ENCODE measurements at regions not wholly inside any gene's neighbourhood (a gene's known extent, or its start where the extent isn't known, plus 50 kb on each side); places are given as distances from the start of the nearest gene placed in this dataset.

DNA sequence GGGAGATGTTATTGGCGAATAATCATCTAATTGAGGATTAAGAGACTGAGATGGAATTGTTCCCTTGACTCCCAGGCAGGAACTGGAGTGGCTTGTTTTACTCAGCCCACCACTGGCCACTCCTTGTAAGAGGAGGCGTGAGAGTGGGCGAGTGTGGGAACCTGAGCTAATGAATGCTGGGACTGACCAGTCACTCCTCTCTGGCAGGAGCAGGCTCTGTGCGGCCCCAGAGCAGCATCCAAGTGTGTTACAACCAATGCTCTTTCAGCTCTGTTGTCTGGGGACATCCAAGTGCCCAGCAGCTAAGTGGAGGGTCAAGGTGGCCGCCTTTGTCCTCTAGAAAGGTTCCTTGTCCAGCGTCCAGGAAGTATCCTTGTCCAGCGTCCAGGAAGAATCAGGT, 739.9 kb downstream of the CDH8 start:
- CTCF ChIA-PET, result no interaction called here
- Mint-ChIP-seq H3K4me1 (ENCODE audit: low read depth) (no peaks in the 10 kb centered on the region), H3K36me3 (ENCODE audit: low read depth) (no peaks in the 10 kb centered on the region), H3K4me3 (no peak overlapping the region), H3K9me3 (ENCODE audit: insufficient read depth) (peaks cover 15% of the 10 kb centered on the region), H3K27me3 (ENCODE audit: low read depth) (no peaks in the 10 kb centered on the region), H3K27ac (no peak overlapping the region)
- DNase-seq (no peak), ATAC-seq (no peak)
- POLR2A ChIA-PET, result no interaction called here

DNA sequence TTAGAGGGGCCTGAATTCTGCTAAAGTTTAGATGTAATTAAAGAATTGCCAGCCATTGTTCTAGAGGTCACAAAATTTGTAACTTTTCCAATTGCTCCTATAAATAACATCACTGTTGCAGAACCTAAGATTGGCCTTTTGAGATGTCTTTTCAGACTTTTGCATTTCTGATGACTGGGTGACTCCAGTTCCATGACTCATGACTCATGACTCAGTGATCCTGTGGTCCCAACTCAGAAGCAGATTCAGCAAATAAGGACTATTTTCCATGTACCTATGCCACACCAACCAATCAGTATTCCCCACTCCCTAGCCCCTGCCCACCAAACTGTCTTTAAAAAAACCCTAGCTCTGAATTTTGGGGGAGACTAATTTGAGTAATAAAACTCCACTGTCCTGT, 740.9 kb downstream of the CDH8 start:
- Mint-ChIP-seq H3K9me3 (ENCODE audit: insufficient read depth) (peaks cover 14% of the 10 kb centered on the region), H3K27ac (no peak overlapping the region), H3K4me3 (no peak overlapping the region), H3K36me3 (ENCODE audit: low read depth) (no peaks in the 10 kb centered on the region), H3K4me1 (ENCODE audit: low read depth) (no peaks in the 10 kb centered on the region), H3K27me3 (ENCODE audit: low read depth) (no peaks in the 10 kb centered on the region)
- no peak for DNase-seq
- ChIA-PET CTCF (no interaction called here), POLR2A (no interaction called here)
- ATAC-seq, result no peak

DNA sequence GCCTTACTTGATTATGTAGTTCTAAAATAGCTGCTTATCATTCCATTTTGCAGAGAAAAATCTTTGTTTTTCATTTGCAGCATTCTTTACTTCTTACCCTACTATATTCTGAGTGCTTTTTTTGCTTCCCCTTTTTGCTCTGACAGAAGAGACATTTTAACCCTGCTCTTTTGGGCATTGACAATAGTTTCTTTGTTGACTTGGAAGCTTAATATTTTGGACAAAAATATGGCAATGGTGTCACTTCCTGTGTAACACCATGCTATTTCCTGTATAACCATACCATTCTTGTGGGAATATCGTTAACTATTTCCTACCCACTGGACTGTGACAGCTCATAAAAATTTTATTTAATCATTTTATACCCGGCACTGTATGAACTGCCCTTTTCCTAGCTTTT, 747.1 kb downstream of the CDH8 start:
- Mint-ChIP-seq H3K36me3 (ENCODE audit: low read depth) (no peaks in the 10 kb centered on the region), H3K27ac (no peak overlapping the region), H3K4me1 (ENCODE audit: low read depth) (no peaks in the 10 kb centered on the region), H3K9me3 (ENCODE audit: insufficient read depth) (peaks cover 12% of the 10 kb centered on the region), H3K27me3 (ENCODE audit: low read depth) (no peaks in the 10 kb centered on the region), H3K4me3 (no peak overlapping the region)
- ChIA-PET POLR2A (no interaction called here), CTCF (no interaction called here)
- DNase-seq (no peak), ATAC-seq (no peak)

DNA sequence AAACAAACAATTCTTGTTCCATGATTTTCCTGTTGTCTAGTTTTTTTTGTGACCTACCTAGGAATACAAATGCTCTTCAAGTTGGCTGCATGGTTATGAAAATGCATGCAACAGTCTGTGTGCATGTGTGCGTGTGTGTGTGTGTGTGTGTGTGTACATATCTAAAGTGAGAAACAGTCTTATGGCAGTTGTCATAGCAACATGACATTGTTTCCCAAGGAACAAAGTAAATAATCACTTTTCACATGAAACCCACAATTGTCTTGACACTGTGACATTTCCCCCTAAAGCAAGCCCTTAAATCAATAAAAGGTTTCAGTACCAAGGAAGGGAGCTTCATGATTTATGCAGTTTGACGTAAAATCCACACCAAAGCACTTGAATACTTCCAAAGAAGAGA, 758.4 kb downstream of the CDH8 start:
- H3K9me3 Mint-ChIP-seq (ENCODE audit: insufficient read depth), result peaks cover 35% of the 10 kb centered on the region
- no peaks in the 10 kb centered on the region for H3K27me3 Mint-ChIP-seq (ENCODE audit: low read depth)
- CTCF ChIA-PET, result no interaction called here
- H3K27ac Mint-ChIP-seq, result no peak overlapping the region
- no peak overlapping the region for H3K4me3 Mint-ChIP-seq
- DNase-seq (no peak), ATAC-seq (no peak)
- no peaks in the 10 kb centered on the region for H3K36me3 Mint-ChIP-seq (ENCODE audit: low read depth)
- POLR2A ChIA-PET, result no interaction called here
- H3K4me1 Mint-ChIP-seq (ENCODE audit: low read depth), result no peaks in the 10 kb centered on the region

DNA sequence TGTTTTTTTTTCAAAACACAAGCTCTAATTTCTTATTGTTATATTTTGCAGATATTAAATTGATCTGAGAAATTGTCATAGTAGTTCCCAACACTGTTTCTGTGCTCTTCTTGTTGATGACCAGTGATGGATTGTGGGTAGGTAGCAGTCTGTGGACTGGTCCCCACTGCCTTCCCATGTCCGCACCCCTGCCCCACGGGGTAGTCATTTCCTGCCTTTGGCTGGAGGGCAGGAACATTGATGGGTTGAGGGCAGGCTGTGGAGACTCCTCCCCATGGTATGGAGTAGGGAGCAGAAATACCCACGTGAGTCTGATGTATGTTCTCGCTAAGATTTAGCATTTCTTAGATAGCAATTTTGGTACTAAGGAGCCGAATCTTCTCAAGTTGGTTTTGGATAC, 762.0 kb downstream of the CDH8 start:
- Mint-ChIP-seq H3K27me3 (ENCODE audit: low read depth) (no peaks in the 10 kb centered on the region), H3K4me3 (no peak overlapping the region), H3K36me3 (ENCODE audit: low read depth) (no peaks in the 10 kb centered on the region), H3K4me1 (ENCODE audit: low read depth) (no peaks in the 10 kb centered on the region), H3K9me3 (ENCODE audit: insufficient read depth) (peaks cover 21% of the 10 kb centered on the region), H3K27ac (no peak overlapping the region)
- ChIA-PET POLR2A (no interaction called here), CTCF (no interaction called here)
- ATAC-seq (no peak), DNase-seq (no peak)

DNA sequence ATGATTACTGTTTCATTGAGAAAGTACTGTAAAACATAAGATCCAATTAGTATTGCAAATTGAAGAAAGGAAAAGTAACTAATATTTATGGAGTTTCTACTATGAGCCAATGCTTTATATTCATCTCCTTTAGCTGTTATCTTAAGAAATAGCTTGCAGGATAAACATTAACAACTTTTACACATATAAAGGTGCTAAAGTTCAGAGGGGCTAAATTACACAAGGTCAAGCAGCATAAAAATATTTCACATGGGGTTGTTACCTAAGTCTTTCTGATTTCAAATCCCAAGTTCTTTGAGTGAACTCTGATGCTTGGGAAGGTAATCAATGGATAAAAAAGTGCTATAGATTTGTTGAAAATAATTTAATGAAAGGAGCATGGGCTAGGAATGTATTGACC, 765.5 kb downstream of the CDH8 start:
- CTCF ChIA-PET, result no interaction called here
- POLR2A ChIA-PET, result no interaction called here
- no peak for DNase-seq
- ATAC-seq, result no peak
- Mint-ChIP-seq H3K27ac (no peak overlapping the region), H3K27me3 (ENCODE audit: low read depth) (no peaks in the 10 kb centered on the region), H3K4me1 (ENCODE audit: low read depth) (no peaks in the 10 kb centered on the region), H3K4me3 (no peak overlapping the region), H3K9me3 (ENCODE audit: insufficient read depth) (peaks cover 20% of the 10 kb centered on the region), H3K36me3 (ENCODE audit: low read depth) (no peaks in the 10 kb centered on the region)

DNA sequence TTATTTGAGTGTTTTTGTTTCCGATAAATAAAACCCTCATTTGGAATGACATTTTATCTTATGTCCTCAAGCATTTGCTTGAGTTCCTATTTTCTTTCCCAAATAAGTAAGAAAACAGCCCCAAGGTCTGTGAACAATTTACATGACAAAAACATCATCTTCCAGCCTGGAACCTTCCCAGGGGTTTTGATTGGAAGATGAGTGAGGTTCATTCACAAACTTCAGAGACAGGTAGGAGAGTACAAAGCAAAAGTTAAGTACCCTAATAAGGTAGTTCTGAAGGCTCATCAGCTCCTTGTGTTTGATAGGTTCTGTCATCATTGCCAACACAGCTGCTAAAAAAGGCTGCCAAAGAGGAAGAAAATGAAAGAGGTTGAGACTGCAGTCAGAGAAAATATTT, 772.8 kb downstream of the CDH8 start:
- H3K36me3 Mint-ChIP-seq (ENCODE audit: low read depth), result no peaks in the 10 kb centered on the region
- DNase-seq (no peak), ATAC-seq (no peak)
- H3K9me3 Mint-ChIP-seq (ENCODE audit: insufficient read depth), result peaks cover 17% of the 10 kb centered on the region
- H3K27me3 Mint-ChIP-seq (ENCODE audit: low read depth), result no peaks in the 10 kb centered on the region
- H3K4me3 Mint-ChIP-seq, result no peak overlapping the region
- CTCF ChIA-PET, result no interaction called here
- no peaks in the 10 kb centered on the region for H3K4me1 Mint-ChIP-seq (ENCODE audit: low read depth)
- POLR2A ChIA-PET, result no interaction called here
- H3K27ac Mint-ChIP-seq, result no peak overlapping the region

DNA sequence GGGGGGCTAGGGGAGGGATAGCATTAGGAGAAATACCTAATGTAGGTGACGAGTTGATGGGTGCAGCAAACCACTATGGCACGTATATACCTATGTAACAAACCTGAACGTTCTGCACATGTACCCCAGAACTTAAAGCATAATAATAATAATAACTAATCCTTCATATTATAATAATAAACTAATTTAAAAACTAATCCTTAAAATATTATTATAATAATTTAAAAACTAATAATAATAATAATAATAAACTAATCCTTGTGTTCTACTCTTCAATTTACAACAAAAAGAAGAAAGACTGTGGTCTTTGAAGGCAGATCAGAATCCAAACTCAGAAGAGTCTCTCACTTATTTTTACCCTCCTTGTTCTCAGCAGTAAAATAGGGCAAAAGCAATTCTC, 774.9 kb downstream of the CDH8 start:
- Mint-ChIP-seq H3K4me1 (ENCODE audit: low read depth) (no peaks in the 10 kb centered on the region), H3K4me3 (no peak overlapping the region), H3K27me3 (ENCODE audit: low read depth) (no peaks in the 10 kb centered on the region), H3K9me3 (ENCODE audit: insufficient read depth) (peaks cover 23% of the 10 kb centered on the region), H3K27ac (no peak overlapping the region), H3K36me3 (ENCODE audit: low read depth) (no peaks in the 10 kb centered on the region)
- CTCF ChIA-PET, result no interaction called here
- ATAC-seq (no peak), DNase-seq (no peak)
- POLR2A ChIA-PET, result no interaction called here

DNA sequence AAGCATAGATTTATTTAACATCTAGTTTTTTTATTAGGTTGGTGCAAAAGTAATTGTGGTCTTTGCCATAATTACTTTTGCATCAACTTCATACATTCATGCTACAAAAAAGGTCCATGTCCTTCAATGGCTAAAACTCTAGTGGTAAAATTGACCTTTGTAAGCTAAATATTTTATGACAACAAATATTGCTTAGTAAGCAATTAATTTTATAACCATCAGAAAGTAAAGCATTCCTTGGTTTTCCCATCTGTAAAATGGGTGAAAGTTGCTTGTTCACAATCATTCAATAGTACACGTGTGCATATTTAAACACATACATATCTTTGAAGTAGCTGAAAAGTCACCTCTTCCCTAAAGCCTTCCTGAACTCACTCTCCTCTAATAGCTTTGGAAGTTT, 789.6 kb downstream of the CDH8 start:
- DNase-seq (no peak), ATAC-seq (no peak)
- ChIA-PET CTCF (no interaction called here), POLR2A (no interaction called here)
- no peaks in the 10 kb centered on the region for H3K27me3 Mint-ChIP-seq (ENCODE audit: low read depth)
- no peaks in the 10 kb centered on the region for H3K4me1 Mint-ChIP-seq (ENCODE audit: low read depth)
- no peak overlapping the region for H3K4me3 Mint-ChIP-seq
- H3K9me3 Mint-ChIP-seq (ENCODE audit: insufficient read depth), result peaks cover 9% of the 10 kb centered on the region
- no peak overlapping the region for H3K27ac Mint-ChIP-seq
- H3K36me3 Mint-ChIP-seq (ENCODE audit: low read depth), result no peaks in the 10 kb centered on the region

DNA sequence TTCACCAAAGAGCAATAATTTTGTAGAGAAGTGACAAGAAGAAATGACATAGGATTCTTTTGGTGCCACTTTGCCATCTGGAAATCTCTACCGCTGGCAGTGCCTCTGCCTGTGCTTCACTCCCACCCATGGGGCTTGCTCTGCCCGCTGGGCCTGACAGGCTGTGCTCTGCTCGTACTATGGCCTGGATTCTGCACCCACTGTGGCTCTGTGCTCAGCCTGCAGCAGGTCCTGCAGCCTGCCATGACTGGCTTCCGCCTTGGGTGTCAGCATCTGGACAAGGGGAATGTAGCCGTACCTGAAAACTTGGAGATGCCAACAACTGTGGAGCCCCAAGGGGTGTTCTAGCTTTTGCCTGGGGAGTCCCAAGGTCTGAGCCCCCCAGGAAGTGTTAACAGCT, 792.3 kb downstream of the CDH8 start:
- Mint-ChIP-seq H3K4me1 (ENCODE audit: low read depth) (no peaks in the 10 kb centered on the region), H3K36me3 (ENCODE audit: low read depth) (no peaks in the 10 kb centered on the region), H3K27me3 (ENCODE audit: low read depth) (no peaks in the 10 kb centered on the region), H3K9me3 (ENCODE audit: insufficient read depth) (peaks cover 9% of the 10 kb centered on the region), H3K27ac (no peak overlapping the region), H3K4me3 (no peak overlapping the region)
- CTCF ChIA-PET, result no interaction called here
- no peak for DNase-seq
- no peak for ATAC-seq
- POLR2A ChIA-PET, result no interaction called here

DNA sequence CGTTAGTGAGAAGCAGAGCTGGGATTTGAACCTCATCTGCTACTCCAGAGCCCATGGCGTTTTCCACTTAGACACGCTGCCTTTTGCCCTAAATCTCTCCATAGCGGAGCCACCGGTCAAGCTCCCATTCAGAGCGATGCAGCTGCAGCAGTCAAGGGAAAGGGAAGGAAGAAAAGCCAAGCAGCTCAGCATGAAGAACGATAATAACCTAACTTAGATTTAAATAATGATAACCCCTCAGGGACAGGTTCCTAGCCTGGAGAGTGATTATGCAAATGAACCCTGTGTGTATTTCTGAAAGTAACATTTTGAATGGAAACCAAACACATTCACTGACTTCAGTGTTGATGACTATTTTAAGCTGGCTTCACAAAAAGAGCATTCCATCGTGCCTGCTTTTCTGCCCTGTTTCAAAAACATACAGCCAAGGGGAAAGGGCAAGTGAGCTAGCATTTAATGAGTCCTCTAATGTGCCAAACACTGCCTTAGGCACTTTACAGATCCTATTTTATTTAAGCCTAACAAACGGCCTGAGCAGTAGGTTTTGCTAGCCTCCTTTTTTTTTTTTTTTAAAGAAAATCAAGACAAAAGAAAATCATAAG, 798.3 kb downstream of the CDH8 start:
- ATAC-seq, result no peak
- no peaks in the 10 kb centered on the region for H3K4me1 Mint-ChIP-seq (ENCODE audit: low read depth)

DNA sequence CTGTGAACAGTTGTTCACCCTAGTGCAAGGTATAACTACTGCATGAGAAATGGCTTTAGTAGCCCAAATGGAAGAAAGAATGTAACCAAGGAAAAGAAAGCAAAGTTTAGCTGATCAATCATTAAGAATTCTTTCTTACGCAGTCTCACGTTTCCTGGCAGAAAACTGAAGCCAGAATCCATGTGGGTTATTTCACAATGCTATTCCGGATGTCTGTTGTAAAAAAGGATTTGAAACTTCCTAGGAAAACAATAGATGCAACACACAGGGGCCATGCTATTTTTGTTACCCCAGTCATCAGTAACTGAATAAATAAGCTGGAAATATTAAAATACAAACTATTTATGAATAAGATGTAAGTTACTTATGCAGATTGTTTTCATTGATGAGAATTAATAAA, 802.5 kb downstream of the CDH8 start:
- H3K27me3 Mint-ChIP-seq (ENCODE audit: low read depth), result no peaks in the 10 kb centered on the region
- no peak for DNase-seq
- H3K27ac Mint-ChIP-seq, result no peak overlapping the region
- ChIA-PET POLR2A (no interaction called here), CTCF (no interaction called here)
- no peaks in the 10 kb centered on the region for H3K4me1 Mint-ChIP-seq (ENCODE audit: low read depth)
- H3K36me3 Mint-ChIP-seq (ENCODE audit: low read depth), result no peaks in the 10 kb centered on the region
- H3K4me3 Mint-ChIP-seq, result no peak overlapping the region
- ATAC-seq, result no peak
- peaks cover 4% of the 10 kb centered on the region for H3K9me3 Mint-ChIP-seq (ENCODE audit: insufficient read depth)

More for the DNA sequence above, 798.3 kb downstream of the CDH8 start:
- DNase-seq, result no peak
- no peaks in the 10 kb centered on the region for H3K9me3 Mint-ChIP-seq (ENCODE audit: insufficient read depth)
- H3K27me3 Mint-ChIP-seq (ENCODE audit: low read depth), result no peaks in the 10 kb centered on the region
- POLR2A ChIA-PET, result no interaction called here
- H3K27ac Mint-ChIP-seq, result no peak overlapping the region
- no peaks in the 10 kb centered on the region for H3K36me3 Mint-ChIP-seq (ENCODE audit: low read depth)
- no peak overlapping the region for H3K4me3 Mint-ChIP-seq
- CTCF ChIA-PET, result no interaction called here

DNA sequence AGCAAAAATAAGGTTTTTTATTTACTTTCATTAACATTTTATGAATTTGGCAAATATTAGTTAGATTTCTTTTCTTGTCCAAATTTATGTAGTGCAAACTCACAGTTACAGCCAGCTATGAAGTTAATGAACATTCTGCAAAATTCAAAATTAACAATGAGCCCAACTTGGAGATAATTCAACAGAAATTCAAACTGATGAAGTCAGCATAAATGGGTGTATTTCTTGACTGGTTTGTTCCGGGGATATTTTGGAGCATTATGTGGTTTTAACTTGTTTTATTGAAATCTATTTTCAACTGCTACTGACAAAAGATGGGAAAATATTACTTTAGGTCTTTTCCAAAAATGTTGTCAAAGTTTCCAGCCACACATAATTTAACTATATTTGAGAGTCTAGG, 807.9 kb downstream of the CDH8 start:
- Mint-ChIP-seq H3K4me1 (ENCODE audit: low read depth) (no peaks in the 10 kb centered on the region), H3K27ac (no peak overlapping the region), H3K36me3 (ENCODE audit: low read depth) (no peaks in the 10 kb centered on the region), H3K27me3 (ENCODE audit: low read depth) (no peaks in the 10 kb centered on the region), H3K4me3 (no peak overlapping the region), H3K9me3 (ENCODE audit: insufficient read depth) (peaks cover 4% of the 10 kb centered on the region)
- ATAC-seq, result no peak
- ChIA-PET POLR2A (no interaction called here), CTCF (no interaction called here)
- DNase-seq, result no peak
